GM23338 (cell line): ENCODE measurements at regions not wholly inside any gene's neighbourhood (a gene's known extent, or its start where the extent isn't known, plus 50 kb on each side); places are given as distances from the start of the nearest gene placed in this dataset.
A peak's percentile ranks its signal among the peaks of the same experiment; 100 is the strongest.

Source experiments
- ATAC-seq: fragments of 200-7000 bp; cut with Tn5 transposase; 3 replicates; pipeline ENCODE4 v1.9.1; 2020
- DNase-seq: peaks from one replicate; pipeline ENCODE4 v3.0.0-alpha.2; 2015; ENCODE audit warnings: low spot score
- H2AFZ ChIP-seq: fragments of 200-600 bp; sonication (generic); 2 replicates; pipeline ENCODE4 v1.8.0; 2016; ENCODE audit warnings: antibody characterized with exemption, mild to moderate bottlenecking, moderate library complexity
- H3F3A ChIP-seq: fragments of 200-600 bp; sonication (generic); replicated peaks from 2 replicates; pipeline ENCODE4 v1.8.0; 2017; ENCODE audit warnings: antibody characterized with exemption, mixed run types, low read depth
- H3K27ac ChIP-seq: fragments of 200-600 bp; sonication (generic); 2 replicates; pipeline ENCODE4 v1.6.1; 2016; ENCODE audit warnings: low read depth
- H3K27me3 ChIP-seq: fragments of 200-600 bp; sonication (generic); 2 replicates; pipeline ENCODE4 v1.8.0; 2016; ENCODE audit warnings: mild to moderate bottlenecking, mixed run types, moderate library complexity; ENCODE audit not compliant: insufficient read depth
- H3K36me3 ChIP-seq: fragments of 200-600 bp; sonication (generic); 2 replicates; pipeline ENCODE4 v1.8.0; 2016; ENCODE audit warnings: mild to moderate bottlenecking; ENCODE audit not compliant: insufficient read depth
- H3K4me1 ChIP-seq: fragments of 200-600 bp; sonication (generic); 2 replicates; pipeline ENCODE4 v1.8.0; 2016; ENCODE audit warnings: mild to moderate bottlenecking, moderate library complexity; ENCODE audit not compliant: insufficient read depth
- H3K4me2 ChIP-seq: fragments of 200-600 bp; sonication (generic); 2 replicates; pipeline ENCODE4 v1.7.1; 2017; ENCODE audit warnings: mixed run types
- H3K4me3 ChIP-seq: fragments of 200-600 bp; sonication (generic); 2 replicates; pipeline ENCODE4 v1.6.1; 2016; ENCODE audit warnings: mixed run types
- H3K79me2 ChIP-seq: fragments of 200-600 bp; sonication (generic); replicated peaks from 2 replicates; pipeline ENCODE4 v1.8.0; 2017; ENCODE audit warnings: mild to moderate bottlenecking; ENCODE audit not compliant: insufficient read depth
- H3K9me2 ChIP-seq: fragments of 200-600 bp; sonication (generic); 2 replicates; pipeline ENCODE4 v1.8.0; 2017; ENCODE audit not compliant: insufficient read depth
- H4K20me1 ChIP-seq: fragments of 200-600 bp; sonication (generic); replicated peaks from 2 replicates; pipeline ENCODE4 v1.8.0; 2017; ENCODE audit warnings: mild to moderate bottlenecking; ENCODE audit not compliant: insufficient read depth
- H3K27ac Mint-ChIP-seq: 2 replicates; pipeline ENCODE4 v1.8.0; 2020; ENCODE audit warnings: inconsistent platforms, mild to moderate bottlenecking, moderate library complexity, mixed read lengths
- H3K27me3 Mint-ChIP-seq: 3 replicates; pipeline ENCODE4 v1.8.0; 2022; ENCODE audit warnings: low read depth, mild to moderate bottlenecking, moderate library complexity, mixed read lengths, inconsistent platforms; ENCODE audit not compliant: insufficient read depth, poor library complexity
- H3K36me3 Mint-ChIP-seq: 3 replicates; pipeline ENCODE4 v1.8.0; 2021; ENCODE audit warnings: low read depth, mild to moderate bottlenecking, inconsistent platforms, moderate library complexity, mixed read lengths
- H3K4me1 Mint-ChIP-seq: 3 replicates; pipeline ENCODE4 v1.8.0; 2020; ENCODE audit warnings: mild to moderate bottlenecking, inconsistent platforms, mixed read lengths
- H3K4me3 Mint-ChIP-seq: 3 replicates; pipeline ENCODE4 v1.8.0; 2021; ENCODE audit warnings: moderate library complexity, mild to moderate bottlenecking, inconsistent platforms, mixed read lengths
- H3K9me3 Mint-ChIP-seq: 3 replicates; pipeline ENCODE4 v1.8.0; 2020; ENCODE audit warnings: moderate library complexity, mild to moderate bottlenecking, inconsistent platforms, mixed read lengths
- CREB1 ChIP-seq: fragments of 250-450 bp; sonication (Bioruptor Pico); IDR thresholded peaks from 2 replicates; pipeline ENCODE4 v1.5.0; 2020; ENCODE audit warnings: low read depth, mild to moderate bottlenecking, moderate library complexity
- CTCF ChIP-seq, 2 experiments: fragments of 200-600 bp in 1 of 2; sonication (generic) in 1 of 2; conservative IDR thresholded peaks; 2 replicates each; pipeline versions ENCODE4 v1.5.1 to v1.6.1; 2016 to 2017; ENCODE audit warnings: antibody characterized with exemption in 2 of 2, low read depth in 2 of 2, mild to moderate bottlenecking in 2 of 2, moderate library complexity in 1 of 2
- ETS1 ChIP-seq: IDR thresholded peaks from 2 replicates; pipeline ENCODE4 v1.6.1; 2016; ENCODE audit warnings: antibody characterized with exemption
- EZH2 ChIP-seq: fragments of 200-600 bp; sonication (generic); IDR thresholded peaks from one replicate; pipeline ENCODE4 v1.8.0; 2017; ENCODE audit warnings: antibody characterized with exemption, mild to moderate bottlenecking, low read depth; ENCODE audit not compliant: unreplicated experiment
- EZH2phosphoT487 ChIP-seq: fragments of 200-600 bp; sonication (generic); IDR thresholded peaks from one replicate; pipeline ENCODE4 v1.8.1; 2018; ENCODE audit warnings: antibody characterized with exemption; ENCODE audit not compliant: unreplicated experiment
- JUNB ChIP-seq: IDR thresholded peaks from one replicate; pipeline ENCODE4 v1.6.1; 2016; ENCODE audit warnings: antibody characterized with exemption; ENCODE audit not compliant: unreplicated experiment
- NANOG ChIP-seq: IDR thresholded peaks from 2 replicates; pipeline ENCODE4 v1.6.1; 2016; ENCODE audit warnings: antibody characterized with exemption, borderline replicate concordance
- POLR2AphosphoS5 ChIP-seq: IDR thresholded peaks from 2 replicates; pipeline ENCODE4 v1.6.1; 2016; ENCODE audit warnings: antibody characterized with exemption, low read depth
- REST ChIP-seq: IDR thresholded peaks from one replicate; pipeline ENCODE4 v1.6.1; 2018; ENCODE audit warnings: antibody characterized with exemption; ENCODE audit not compliant: unreplicated experiment
- STAT1 ChIP-seq: IDR thresholded peaks from one replicate; pipeline ENCODE4 v1.6.1; 2016; ENCODE audit warnings: antibody characterized with exemption; ENCODE audit not compliant: unreplicated experiment
- ZNF114 ChIP-seq: fragments of 250-450 bp; sonication (Bioruptor Pico); IDR thresholded peaks from 2 replicates; pipeline ENCODE4 v1.5.0; 2020; ENCODE audit warnings: mild to moderate bottlenecking, moderate library complexity
- ZNF331 ChIP-seq: fragments of 250-450 bp; sonication (Bioruptor Pico); IDR thresholded peaks from 2 replicates; pipeline ENCODE4 v1.5.0; 2020; ENCODE audit warnings: low read depth, mild to moderate bottlenecking, moderate library complexity
- ZNF462 ChIP-seq: fragments of 250-450 bp; sonication (Bioruptor Pico); IDR thresholded peaks from 2 replicates; pipeline ENCODE4 v1.5.0; 2020; ENCODE audit warnings: mild to moderate bottlenecking, moderate library complexity

GRCh38 chr9:110104261-110104809, 103.6 kb downstream of the C9orf152 start:
- H3K27ac Mint-ChIP-seq, result no peak overlapping the region
- H3K9me2 ChIP-seq, result no peaks in the 10 kb centered on the region
- ATAC-seq, result peak; percentile 17; the same call in 1 of the 3 replicates

More at GRCh38 chr9:110104261-110104809, 103.6 kb downstream of the C9orf152 start:
- Histone ChIP-seq H3K4me3 (no peak overlapping the region), H3K27ac (no peak overlapping the region), H2AFZ (no peak overlapping the region), H3K79me2 (peaks cover 58% of the 10 kb centered on the region), H3K4me1 (peaks cover 43% of the 10 kb centered on the region), H3K36me3 (no peaks in the 10 kb centered on the region), H3F3A (no peaks in the 10 kb centered on the region), H3K4me2 (no peak overlapping the region), H4K20me1 (no peaks in the 10 kb centered on the region), H3K27me3 (no peaks in the 10 kb centered on the region)
- Mint-ChIP-seq H3K36me3 (no peaks in the 10 kb centered on the region), H3K9me3 (no peaks in the 10 kb centered on the region; the same call in 2 of the 3 replicates), H3K4me3 (no peak overlapping the region), H3K27me3 (peaks cover 4% of the 10 kb centered on the region), H3K4me1 (peaks cover 77% of the 10 kb centered on the region)
- TF ChIP-seq ZNF114 (CRISPR knock-in tag) (no peak), ZNF462 (CRISPR knock-in tag) (no peak), CREB1 (CRISPR knock-in tag) (no peak), ZNF331 (no peak), REST (no peak), POLR2AphosphoS5 (no peak), EZH2 (no peak), ETS1 (no peak), CTCF (conservative IDR thresholded peaks at IDR 0.05; ENCODE audit: low read depth in 2 of 2) (no peak), STAT1 (no peak), JUNB (no peak), NANOG (no peak), EZH2phosphoT487 (no peak)
- peak; percentile 50 for DNase-seq
